ENCODE measurements at regions not wholly inside any gene's neighbourhood (a gene's known extent, or its start where the extent isn't known, plus 50 kb on each side); places are given as distances from the start of the nearest gene placed in this dataset.

DNA sequence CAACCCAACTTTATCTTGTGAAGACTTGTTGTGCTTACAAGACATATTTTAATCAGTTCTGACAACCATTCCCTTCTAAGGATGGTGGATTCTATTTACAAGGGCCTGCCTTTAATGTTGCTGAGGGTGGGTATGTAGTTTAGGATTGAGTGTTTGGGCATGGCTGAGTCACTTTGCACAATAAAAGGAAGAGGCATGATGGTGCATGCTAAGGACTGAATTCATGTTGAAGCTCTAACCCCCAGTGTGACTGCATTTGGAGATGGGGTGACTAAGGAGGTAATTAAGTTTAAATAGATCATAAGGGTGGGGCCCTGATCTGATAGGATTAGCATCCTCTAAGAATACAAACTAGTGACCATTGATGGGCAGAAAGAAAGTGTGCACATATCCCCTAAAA lies 196.1 kb upstream of the HS3ST3A1 start:
- no peak for TF ChIP-seq EZH2 (optimal IDR thresholded peaks at IDR 0.05; ENCODE audit: low read depth, low read length)
- TF ChIP-seq, protein P1, sequence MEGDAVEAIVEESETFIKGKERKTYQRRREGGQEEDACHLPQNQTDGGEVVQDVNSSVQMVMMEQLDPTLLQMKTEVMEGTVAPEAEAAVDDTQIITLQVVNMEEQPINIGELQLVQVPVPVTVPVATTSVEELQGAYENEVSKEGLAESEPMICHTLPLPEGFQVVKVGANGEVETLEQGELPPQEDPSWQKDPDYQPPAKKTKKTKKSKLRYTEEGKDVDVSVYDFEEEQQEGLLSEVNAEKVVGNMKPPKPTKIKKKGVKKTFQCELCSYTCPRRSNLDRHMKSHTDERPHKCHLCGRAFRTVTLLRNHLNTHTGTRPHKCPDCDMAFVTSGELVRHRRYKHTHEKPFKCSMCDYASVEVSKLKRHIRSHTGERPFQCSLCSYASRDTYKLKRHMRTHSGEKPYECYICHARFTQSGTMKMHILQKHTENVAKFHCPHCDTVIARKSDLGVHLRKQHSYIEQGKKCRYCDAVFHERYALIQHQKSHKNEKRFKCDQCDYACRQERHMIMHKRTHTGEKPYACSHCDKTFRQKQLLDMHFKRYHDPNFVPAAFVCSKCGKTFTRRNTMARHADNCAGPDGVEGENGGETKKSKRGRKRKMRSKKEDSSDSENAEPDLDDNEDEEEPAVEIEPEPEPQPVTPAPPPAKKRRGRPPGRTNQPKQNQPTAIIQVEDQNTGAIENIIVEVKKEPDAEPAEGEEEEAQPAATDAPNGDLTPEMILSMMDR (IDR thresholded peaks at IDR 0.05; ENCODE audit: low read length) = no peak
- no peak for TF ChIP-seq EZH2phosphoT487 (IDR thresholded peaks at IDR 0.05; ENCODE audit: low read length)
